Fibroblast of pulmonary artery (primary cell): ENCODE measurements at regions not wholly inside any gene's neighbourhood (a gene's known extent, or its start where the extent isn't known, plus 50 kb on each side); places are given as distances from the start of the nearest gene placed in this dataset.
"Not testable (repeated sequence)": the region's sequence is repeated elsewhere in the genome, so short reads cannot be mapped to it uniquely, and the experiment has no call there.

Source experiments
- DNase-seq: peaks from one replicate; pipeline ENCODE4 v3.0.0-alpha.2; 2010; ENCODE audit warnings: low read depth
- H3K4me3 ChIP-seq: replicated peaks from 2 replicates; pipeline ENCODE4 v1.5.1; 2011; ENCODE audit warnings: low read depth, mild to moderate bottlenecking, control low read depth, low read length, moderate library complexity
- CTCF ChIP-seq: IDR thresholded peaks from 2 replicates; pipeline ENCODE4 v1.5.1; 2011; ENCODE audit warnings: mild to moderate bottlenecking, control low read depth, low read length, inconsistent platforms; ENCODE audit errors: missing control alignments

GRCh38 chr14:106216679-106217078, 690.3 kb downstream of the TMEM121 start:
- DNase-seq: no peak
- H3K4me3 ChIP-seq: no peak overlapping the region
- TF ChIP-seq CTCF: no peak

GRCh38 chr14:106218174-106218573, 691.8 kb downstream of the TMEM121 start:
- DNase-seq: no peak
- no peak overlapping the region for H3K4me3 ChIP-seq
- TF ChIP-seq CTCF: no peak

GRCh38 chr14:106222311-106222710, 695.9 kb downstream of the TMEM121 start:
- no peak for TF ChIP-seq CTCF
- DNase-seq: no peak
- no peak overlapping the region for H3K4me3 ChIP-seq

- no peak for DNase-seq
- no peak overlapping the region for H3K4me3 ChIP-seq
- TF ChIP-seq CTCF: no peak
Measured at GRCh38 chr14:106222731-106223130, 696.3 kb downstream of the TMEM121 start.

- DNase-seq: no peak
- no peak for TF ChIP-seq CTCF
- H3K4me3 ChIP-seq: no peak overlapping the region
Measured at GRCh38 chr14:106227793-106228192, 701.4 kb downstream of the TMEM121 start.

- DNase-seq: no peak
- H3K4me3 ChIP-seq: no peak overlapping the region
- TF ChIP-seq CTCF: no peak
Measured at GRCh38 chr14:106228541-106229158, 702.3 kb downstream of the TMEM121 start.

- H3K4me3 ChIP-seq: no peak overlapping the region
- TF ChIP-seq CTCF: no peak
- no peak for DNase-seq
Measured at GRCh38 chr14:106230071-106230470, 703.7 kb downstream of the TMEM121 start.

GRCh38 chr14:106233191-106233590, 706.8 kb downstream of the TMEM121 start:
- DNase-seq, H3K4me3 ChIP-seq: not testable (repeated sequence)

- H3K4me3 ChIP-seq, DNase-seq: not testable (repeated sequence)
Measured at GRCh38 chr14:106234525-106235254, 708.3 kb downstream of the TMEM121 start.
